ENCODE measurements at regions not wholly inside any gene's neighbourhood (a gene's known extent, or its start where the extent isn't known, plus 50 kb on each side); places are given as distances from the start of the nearest gene placed in this dataset.

GRCh38 chr17:6215071-6216035, 145.2 kb downstream of the WSCD1 start:
- H3K27me3 ChIP-seq = peaks cover 0 to 29% of the 10 kb centered on the region in 2 donors
- intact Hi-C loops (cut with DNase I) = no loop called here
- no peak for DNase-seq
- no peak overlapping the region for H3K4me3 ChIP-seq
- no peak for ATAC-seq
- no peak overlapping the region for H3K27ac ChIP-seq
- TF ChIP-seq, protein P1, sequence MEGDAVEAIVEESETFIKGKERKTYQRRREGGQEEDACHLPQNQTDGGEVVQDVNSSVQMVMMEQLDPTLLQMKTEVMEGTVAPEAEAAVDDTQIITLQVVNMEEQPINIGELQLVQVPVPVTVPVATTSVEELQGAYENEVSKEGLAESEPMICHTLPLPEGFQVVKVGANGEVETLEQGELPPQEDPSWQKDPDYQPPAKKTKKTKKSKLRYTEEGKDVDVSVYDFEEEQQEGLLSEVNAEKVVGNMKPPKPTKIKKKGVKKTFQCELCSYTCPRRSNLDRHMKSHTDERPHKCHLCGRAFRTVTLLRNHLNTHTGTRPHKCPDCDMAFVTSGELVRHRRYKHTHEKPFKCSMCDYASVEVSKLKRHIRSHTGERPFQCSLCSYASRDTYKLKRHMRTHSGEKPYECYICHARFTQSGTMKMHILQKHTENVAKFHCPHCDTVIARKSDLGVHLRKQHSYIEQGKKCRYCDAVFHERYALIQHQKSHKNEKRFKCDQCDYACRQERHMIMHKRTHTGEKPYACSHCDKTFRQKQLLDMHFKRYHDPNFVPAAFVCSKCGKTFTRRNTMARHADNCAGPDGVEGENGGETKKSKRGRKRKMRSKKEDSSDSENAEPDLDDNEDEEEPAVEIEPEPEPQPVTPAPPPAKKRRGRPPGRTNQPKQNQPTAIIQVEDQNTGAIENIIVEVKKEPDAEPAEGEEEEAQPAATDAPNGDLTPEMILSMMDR (IDR thresholded peaks at IDR 0.05) = no peak
- H3K9me3 ChIP-seq = no peaks in the 10 kb centered on the region
- H3K36me3 ChIP-seq = no peaks in the 10 kb centered on the region
- no peaks in the 10 kb centered on the region for H3K4me1 ChIP-seq

DNA sequence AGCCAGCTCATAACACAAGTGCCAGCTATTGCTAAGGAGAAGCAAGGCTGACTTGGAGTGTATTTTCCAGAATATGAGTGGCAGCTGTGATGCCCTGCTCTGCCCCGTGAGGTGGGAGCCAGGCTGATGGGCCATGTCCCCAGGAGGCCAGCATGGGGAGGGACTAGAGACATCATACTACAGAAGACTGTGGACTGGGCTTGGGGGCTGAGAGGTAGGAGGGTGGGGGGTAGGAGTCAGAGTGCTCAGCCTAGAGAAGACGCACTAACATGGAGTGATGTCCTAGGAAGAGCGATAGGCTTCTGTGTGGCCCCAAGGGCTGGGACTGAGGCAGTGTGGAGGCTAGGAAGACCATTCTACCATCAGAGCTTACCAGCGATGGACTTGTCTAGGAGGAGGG, 143.7 kb downstream of the WSCD1 start:
- DNase-seq (no peak), ATAC-seq (no peak)
- TF ChIP-seq, protein P1 (IDR thresholded peaks at IDR 0.05) = no peak
- no peak overlapping the region for H3K27ac ChIP-seq
- no peaks in the 10 kb centered on the region for H3K4me1 ChIP-seq
- peaks cover 0 to 36% of the 10 kb centered on the region in 2 donors for H3K27me3 ChIP-seq
- intact Hi-C loops (cut with DNase I) = no loop called here
- H3K36me3 ChIP-seq = no peaks in the 10 kb centered on the region
- H3K9me3 ChIP-seq = no peaks in the 10 kb centered on the region
- H3K4me3 ChIP-seq = no peak overlapping the region

DNA sequence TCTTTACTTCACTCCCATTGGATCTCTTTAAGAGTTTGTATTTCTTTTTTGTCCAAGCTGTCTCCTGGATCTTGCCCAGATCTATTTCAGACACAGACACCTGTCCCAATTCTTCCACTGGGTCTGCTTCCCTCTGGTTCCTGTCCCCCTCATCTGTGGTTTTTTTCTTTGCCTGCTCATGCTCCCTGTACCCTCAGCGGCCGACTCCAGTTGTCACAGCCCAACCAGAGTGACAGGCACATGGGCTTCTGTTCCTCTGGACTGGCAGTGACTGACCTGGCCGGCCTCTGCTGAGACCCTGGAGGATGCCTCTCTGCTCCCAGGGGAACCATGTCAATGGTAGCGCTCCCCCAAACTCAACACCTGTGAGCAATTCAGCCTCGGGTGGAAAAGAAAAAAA, 142.6 kb downstream of the WSCD1 start:
- Histone ChIP-seq H3K36me3 (no peaks in the 10 kb centered on the region), H3K4me3 (no peak overlapping the region), H3K9me3 (no peaks in the 10 kb centered on the region), H3K27me3 (peaks cover 0 to 40% of the 10 kb centered on the region in 2 donors), H3K4me1 (no peaks in the 10 kb centered on the region), H3K27ac (no peak overlapping the region)
- TF ChIP-seq, protein P1 (IDR thresholded peaks at IDR 0.05) = no peak
- DNase-seq (no peak), ATAC-seq (no peak)
- intact Hi-C loops (cut with DNase I) = no loop called here

GRCh38 chr17:6209829-6210228, 139.7 kb downstream of the WSCD1 start:
- H3K27me3 ChIP-seq = peaks cover 0 to 44% of the 10 kb centered on the region in 2 donors

GRCh38 chr17:6208608-6209180, 138.5 kb downstream of the WSCD1 start:
- DNase-seq (no peak), ATAC-seq (no peak)
- Histone ChIP-seq H3K27me3 (peaks cover 0 to 38% of the 10 kb centered on the region in 2 donors), H3K4me1 (no peaks in the 10 kb centered on the region), H3K27ac (no peak overlapping the region), H3K4me3 (no peak overlapping the region), H3K36me3 (no peaks in the 10 kb centered on the region), H3K9me3 (no peaks in the 10 kb centered on the region)
- TF ChIP-seq, protein P1 (IDR thresholded peaks at IDR 0.05) = no peak
- intact Hi-C loops (cut with DNase I) = no loop called here

More at GRCh38 chr17:6209829-6210228, 139.7 kb downstream of the WSCD1 start:
- TF ChIP-seq, protein P1 (IDR thresholded peaks at IDR 0.05) = no peak
- Histone ChIP-seq H3K27ac (no peak overlapping the region), H3K4me1 (no peaks in the 10 kb centered on the region), H3K4me3 (no peak overlapping the region), H3K9me3 (no peaks in the 10 kb centered on the region), H3K36me3 (no peaks in the 10 kb centered on the region)
- intact Hi-C loops (cut with DNase I) = no loop called here
- ATAC-seq (no peak), DNase-seq (no peak)
